Keratinocyte (primary cell): ENCODE measurements at regions not wholly inside any gene's neighbourhood (a gene's known extent, or its start where the extent isn't known, plus 50 kb on each side); places are given as distances from the start of the nearest gene placed in this dataset.

Experiments used
- CTCF ChIP-seq, 3 experiments: IDR thresholded peaks in 1 of 3; conservative IDR thresholded peaks in 1 of 3; optimal IDR thresholded peaks in 1 of 3; 2 replicates in 2 of 3; 3 replicates in 1 of 3; pipeline versions ENCODE3 to v1.5.1; 2011; ENCODE audit warnings: low read length in 3 of 3, mild to moderate bottlenecking in 3 of 3, moderate library complexity in 2 of 3, control low read depth in 1 of 3, inconsistent platforms in 1 of 3; ENCODE audit not compliant: insufficient read depth in 2 of 3; ENCODE audit errors: extremely low read depth in 1 of 3
- EZH2 ChIP-seq: IDR thresholded peaks from one replicate; pipeline ENCODE4 v1.6.1; 2012; ENCODE audit warnings: inconsistent platforms, mild to moderate bottlenecking, low read length, moderate library complexity

DNA sequence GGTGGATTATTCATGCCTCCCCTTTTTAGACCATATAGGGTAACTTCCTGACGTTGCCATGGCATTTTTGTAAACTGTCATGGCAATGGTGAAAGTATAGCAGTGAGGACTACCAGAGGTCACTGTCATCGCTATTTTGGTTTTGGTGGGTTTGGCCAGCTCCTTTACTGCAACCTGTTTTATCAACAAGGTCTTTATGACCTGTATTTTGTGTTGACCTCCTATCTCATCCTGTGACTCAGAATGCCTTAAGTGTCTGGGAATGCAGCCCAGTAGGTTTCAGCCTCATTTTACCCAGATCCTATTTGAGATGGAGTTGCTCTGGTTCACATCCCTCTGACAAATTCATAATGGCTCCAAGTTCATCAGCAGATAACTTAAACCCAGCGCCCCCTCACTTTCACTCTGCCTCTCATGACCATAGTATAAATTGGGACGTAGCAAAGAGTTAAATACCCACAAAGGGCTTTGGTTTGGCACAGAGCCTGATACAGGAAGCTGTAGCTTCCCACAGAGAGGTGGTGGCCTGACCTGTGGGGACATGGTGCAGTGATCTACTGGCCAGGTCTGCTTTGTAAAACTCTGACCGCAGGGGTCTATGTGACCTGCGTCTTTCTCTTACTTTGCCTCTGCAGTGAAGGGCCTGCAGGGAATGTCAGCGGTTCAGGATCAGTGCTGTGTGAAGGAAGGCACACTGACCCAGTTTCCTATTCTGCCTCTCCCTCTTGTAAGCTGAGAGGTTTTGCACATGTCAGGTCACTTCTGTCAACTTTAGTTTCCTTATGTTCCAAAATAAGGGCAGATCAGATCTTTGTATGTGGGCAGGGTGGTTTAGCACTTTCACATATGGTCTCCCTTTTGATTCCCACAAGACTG is 78.1 kb upstream of the ZNF644 start:
- no peak for TF ChIP-seq CTCF (optimal IDR thresholded peaks at IDR 0.05 in 1 of 3, IDR thresholded peaks at IDR 0.05 in 1 of 3, conservative IDR thresholded peaks at IDR 0.05 in 1 of 3; ENCODE audit: extremely low read depth in 1 of 3, insufficient read depth in 2 of 3, low read length in 3 of 3)
- TF ChIP-seq EZH2 = no peak
